H1 (cell line): ENCODE measurements at regions not wholly inside any gene's neighbourhood (a gene's known extent, or its start where the extent isn't known, plus 50 kb on each side); places are given as distances from the start of the nearest gene placed in this dataset.

Experiments used
- CTCF ChIA-PET: fragments of 300-600 bp; sonication (Branson Sonifier 250); formaldehyde crosslinking; loops from one replicate; lab custom pipeline; 2021; ENCODE audit not compliant: partially characterized antibody; lab: Charles Lee
- POLR2A ChIA-PET: fragments of 300-600 bp; sonication (Branson Sonifier 250); formaldehyde crosslinking; loops from one replicate; lab custom pipeline; 2021; ENCODE audit warnings: inconsistent platforms; ENCODE audit not compliant: partially characterized antibody; lab: Charles Lee
- DNase-seq, 2 experiments: peaks; one replicate each; pipeline versions ENCODE4 v3.0.0 to v3.0.0-alpha.2; 2010 to 2022; ENCODE audit warnings: low spot score in 2 of 2, low read depth in 1 of 2, mixed read lengths in 1 of 2
- FAIRE-seq: peaks from 2 replicates; lab custom pipeline; 2011; peaks lifted over from hg19 to GRCh38; lab: Jason Lieb, UNC
- H2AFZ ChIP-seq: 2 replicates; pipeline ENCODE4 v1.8.1; 2012; ENCODE audit warnings: low read length, inconsistent platforms
- H2AK5ac ChIP-seq: 2 replicates; pipeline ENCODE4 v1.6.1; 2013; ENCODE audit warnings: low read depth, low read length
- H2BK120ac ChIP-seq: replicated peaks from 2 replicates; pipeline ENCODE3; 2013; ENCODE audit warnings: low read depth, low read length, inconsistent platforms
- H2BK12ac ChIP-seq: 2 replicates; pipeline ENCODE4 v1.6.1; 2013; ENCODE audit warnings: low read depth, low read length
- H2BK15ac ChIP-seq: 2 replicates; pipeline ENCODE4 v1.6.1; 2013; ENCODE audit warnings: low read length
- H2BK20ac ChIP-seq: 2 replicates; pipeline ENCODE4 v1.6.1; 2013; ENCODE audit warnings: low read length
- H2BK5ac ChIP-seq: 2 replicates; pipeline ENCODE4 v1.6.1; 2013; ENCODE audit warnings: low read depth, low read length
- H3K14ac ChIP-seq: 2 replicates; pipeline ENCODE4 v1.6.1; 2013; ENCODE audit warnings: inconsistent platforms; ENCODE audit not compliant: insufficient read length
- H3K18ac ChIP-seq: 2 replicates; pipeline ENCODE4 v1.6.1; 2013; ENCODE audit warnings: low read length; ENCODE audit errors: extremely low read depth
- H3K23ac ChIP-seq: 2 replicates; pipeline ENCODE4 v1.6.1; 2013; ENCODE audit warnings: inconsistent platforms; ENCODE audit not compliant: insufficient read length
- H3K23me2 ChIP-seq: 2 replicates; pipeline ENCODE4 v1.6.1; 2013; ENCODE audit warnings: low read depth, low read length
- H3K27ac ChIP-seq: 2 replicates; pipeline ENCODE4 v1.6.1; 2011; ENCODE audit warnings: low read depth, low read length, inconsistent platforms
- H3K27me3 ChIP-seq, 4 experiments: replicated peaks in 1 of 4; 1 replicate in 1 of 4; 2 replicates in 3 of 4; pipeline versions ENCODE4 v1.6.1 to v1.8.1; 2011 to 2013; ENCODE audit warnings: low read length in 3 of 4, mild to moderate bottlenecking in 3 of 4, inconsistent platforms in 2 of 4, mixed read lengths in 2 of 4, moderate library complexity in 1 of 4; ENCODE audit not compliant: control insufficient read depth in 3 of 4, insufficient read depth in 3 of 4; ENCODE audit errors: extremely low read depth in 1 of 4
- H3K36me3 ChIP-seq, 4 experiments: 2 replicates each; pipeline versions ENCODE4 v1.6.1 to v1.8.1; 2011 to 2013; ENCODE audit warnings: mild to moderate bottlenecking in 4 of 4, low read length in 3 of 4, moderate library complexity in 2 of 4, control low read depth in 1 of 4, inconsistent platforms in 1 of 4; ENCODE audit not compliant: insufficient read depth in 4 of 4, control insufficient read depth in 2 of 4
- H3K4ac ChIP-seq: replicated peaks from 2 replicates; pipeline ENCODE3; 2013; ENCODE audit warnings: low read length, low read depth, mixed read lengths, inconsistent platforms; ENCODE audit not compliant: insufficient read length
- H3K4me1 ChIP-seq, 4 experiments: replicated peaks in 1 of 4; 1 replicate in 1 of 4; 2 replicates in 3 of 4; pipeline versions ENCODE4 v1.6.1 to v1.8.1; 2011 to 2013; ENCODE audit warnings: low read length in 3 of 4, inconsistent platforms in 2 of 4, mixed read lengths in 1 of 4; ENCODE audit not compliant: insufficient read depth in 4 of 4, control insufficient read depth in 3 of 4
- H3K4me2 ChIP-seq, 2 experiments: 2 replicates each; pipeline versions ENCODE4 v1.6.1 to v1.8.1; 2011 to 2013; ENCODE audit warnings: low read depth in 2 of 2, low read length in 2 of 2, control low read depth in 1 of 2, inconsistent platforms in 1 of 2, mild to moderate bottlenecking in 1 of 2; ENCODE audit not compliant: insufficient read depth in 1 of 2
- H3K4me3 ChIP-seq, 4 experiments: fragments of 200-600, 300-600 bp in 1 of 4; sonication (generic), shearing (Covaris generic), sonication (Bioruptor Twin) in 1 of 4; 2 replicates each; pipeline versions ENCODE4 v1.5.1 to v1.8.1; 2011 to 2016; ENCODE audit warnings: low read length in 4 of 4, low read depth in 3 of 4, control low read depth in 2 of 4, inconsistent platforms in 2 of 4, mild to moderate bottlenecking in 2 of 4, mixed read lengths in 1 of 4, moderate library complexity in 1 of 4; ENCODE audit not compliant: insufficient read depth in 2 of 4; ENCODE audit errors: extremely low read depth in 1 of 4
- H3K56ac ChIP-seq: replicated peaks from 2 replicates; pipeline ENCODE3; 2013; ENCODE audit warnings: low read depth, mild to moderate bottlenecking, mixed read lengths, low read length, inconsistent platforms; ENCODE audit not compliant: insufficient read length
- H3K79me1 ChIP-seq: 2 replicates; pipeline ENCODE4 v1.6.1; 2013; ENCODE audit warnings: low read depth, low read length, control low read depth
- H3K79me2 ChIP-seq, 2 experiments: 2 replicates each; pipeline versions ENCODE4 v1.6.1 to v1.8.1; 2012 to 2013; ENCODE audit warnings: low read length in 2 of 2, mild to moderate bottlenecking in 2 of 2, inconsistent platforms in 1 of 2; ENCODE audit not compliant: insufficient read depth in 2 of 2, control insufficient read depth in 1 of 2
- H3K9ac ChIP-seq, 4 experiments: replicated peaks in 1 of 4; 1 replicate in 1 of 4; 2 replicates in 3 of 4; pipeline versions ENCODE4 v1.6.1 to v1.8.1; 2011 to 2013; ENCODE audit warnings: low read depth in 3 of 4, low read length in 3 of 4, control low read depth in 2 of 4, mild to moderate bottlenecking in 2 of 4, moderate library complexity in 2 of 4, inconsistent platforms in 1 of 4; ENCODE audit errors: extremely low read depth in 1 of 4
- H3K9me3 ChIP-seq, 2 experiments: 2 replicates each; pipeline versions ENCODE4 v1.6.1 to v1.8.1; 2012 to 2013; ENCODE audit warnings: mild to moderate bottlenecking in 2 of 2, moderate library complexity in 2 of 2, control low read depth in 1 of 2, inconsistent platforms in 1 of 2, low read depth in 1 of 2, low read length in 1 of 2, mixed read lengths in 1 of 2; ENCODE audit not compliant: insufficient read depth in 2 of 2
- H4K20me1 ChIP-seq, 2 experiments: replicated peaks in 1 of 2; 2 replicates each; pipeline versions ENCODE3 to v1.8.1; 2011 to 2013; ENCODE audit warnings: inconsistent platforms in 2 of 2, low read length in 2 of 2, mild to moderate bottlenecking in 1 of 2; ENCODE audit not compliant: insufficient read depth in 2 of 2, control insufficient read depth in 1 of 2
- H4K5ac ChIP-seq: 2 replicates; pipeline ENCODE4 v1.6.1; 2013; ENCODE audit warnings: low read length, low read depth, mixed read lengths, inconsistent platforms; ENCODE audit not compliant: insufficient read length
- H4K8ac ChIP-seq: 2 replicates; pipeline ENCODE4 v1.8.0; 2013; ENCODE audit warnings: mild to moderate bottlenecking, moderate library complexity, low read length, inconsistent platforms; ENCODE audit not compliant: insufficient read depth; ENCODE audit errors: extremely low read depth
- H4K91ac ChIP-seq: replicated peaks from 2 replicates; pipeline ENCODE3; 2013; ENCODE audit warnings: low read length, mixed read lengths, inconsistent platforms; ENCODE audit not compliant: insufficient read length
- ATF3 ChIP-seq: IDR thresholded peaks from 2 replicates; pipeline ENCODE4 v1.6.1; 2011; ENCODE audit warnings: low read depth, mild to moderate bottlenecking, low read length; ENCODE audit not compliant: insufficient read depth
- CHD1 ChIP-seq: IDR thresholded peaks from 2 replicates; pipeline ENCODE4 v1.6.1; 2012; ENCODE audit warnings: low read depth, low read length, improper control_type of control experiment
- FOSL1 ChIP-seq: IDR thresholded peaks from 2 replicates; pipeline ENCODE4 v1.6.1; 2011; ENCODE audit warnings: mild to moderate bottlenecking, low read depth, low read length, moderate library complexity; ENCODE audit not compliant: insufficient read depth
- JUND ChIP-seq: IDR thresholded peaks from 2 replicates; pipeline ENCODE4 v1.6.1; 2011; ENCODE audit warnings: mild to moderate bottlenecking, improper control_type of control experiment, low read length
- MAFK ChIP-seq: IDR thresholded peaks from 2 replicates; pipeline ENCODE4 v1.6.1; 2012; ENCODE audit warnings: low read depth, mild to moderate bottlenecking, improper control_type of control experiment, low read length
- MAX ChIP-seq: IDR thresholded peaks from 2 replicates; pipeline ENCODE4 v1.6.1; 2012; ENCODE audit warnings: inconsistent platforms
- NANOG ChIP-seq: IDR thresholded peaks from 2 replicates; pipeline ENCODE4 v1.6.1; 2011; ENCODE audit warnings: low read length, low read depth, mild to moderate bottlenecking, inconsistent platforms; ENCODE audit not compliant: insufficient read depth, poor library complexity, severe bottlenecking
- SIX5 ChIP-seq: IDR thresholded peaks from 2 replicates; pipeline ENCODE4 v1.6.1; 2011; ENCODE audit warnings: mild to moderate bottlenecking, low read depth, low read length
- SP2 ChIP-seq: IDR thresholded peaks from 2 replicates; pipeline ENCODE4 v1.6.1; 2012; ENCODE audit warnings: mild to moderate bottlenecking, low read length, inconsistent platforms
- SP4 ChIP-seq: IDR thresholded peaks from 2 replicates; pipeline ENCODE4 v1.6.1; 2012; ENCODE audit warnings: low read length, inconsistent platforms
- TAF1 ChIP-seq: IDR thresholded peaks from 2 replicates; pipeline ENCODE4 v1.6.1; 2011; ENCODE audit warnings: mild to moderate bottlenecking, low read depth, low read length
- TEAD4 ChIP-seq: IDR thresholded peaks from 2 replicates; pipeline ENCODE4 v1.6.1; 2012; ENCODE audit warnings: low read depth, low read length, inconsistent platforms, mixed read lengths
- ZNF274 ChIP-seq: IDR thresholded peaks from 2 replicates; pipeline ENCODE4 v1.7.0; 2012; ENCODE audit warnings: low read length, borderline replicate concordance; ENCODE audit errors: extremely low read depth
- WGBS, 2 experiments: shearing (Covaris generic) in 1 of 2; methylation state at CpG; one replicate each; pipeline versions ENCODE4 v1.1.6 to v1.1.7; 2013 to 2015; ENCODE audit warnings: low lambda C conversion rate in 2 of 2, mixed read lengths in 2 of 2, inconsistent platforms in 1 of 2, low coverage in 1 of 2, missing lambda C conversion rate in 1 of 2; ENCODE audit not compliant: insufficient replicate concordance in 2 of 2, insufficient coverage in 1 of 2, insufficient read length in 1 of 2; ENCODE audit errors: extremely low coverage in 1 of 2, missing lambda C conversion rate in 1 of 2; 5-methylcytosine and 5-hydroxymethylcytosine counted together

- FAIRE-seq (no peak), DNase-seq (no peak)
- no peak overlapping the region for H3K4ac ChIP-seq
- H2BK120ac ChIP-seq = no peak overlapping the region
- no peak overlapping the region for H3K18ac ChIP-seq
- 0 out of 2 replicates have a peak, but pooled peaks cover 3% of the 10 kb centered on the region for H3K23me2 ChIP-seq
- H3K36me3 ChIP-seq = no peaks in the 10 kb centered on the region
- H3K23ac ChIP-seq = no peak overlapping the region
- H3K4me2 ChIP-seq = no peak overlapping the region
- H2BK20ac ChIP-seq = no peak overlapping the region
- no peaks in the 10 kb centered on the region for H3K27me3 ChIP-seq
- TF ChIP-seq MAFK = no peak
- no peak for TF ChIP-seq ZNF274
- TF ChIP-seq ATF3 = no peak
- TF ChIP-seq SP2 = no peak
- no peak for TF ChIP-seq TAF1
- no peak for TF ChIP-seq FOSL1
- no peak for TF ChIP-seq SP4
- TF ChIP-seq JUND = no peak
- TF ChIP-seq NANOG = no peak
- no peak for TF ChIP-seq TEAD4
- no peak for TF ChIP-seq CHD1
- no peak for TF ChIP-seq SIX5
- no peak for TF ChIP-seq MAX
- H2BK5ac ChIP-seq = no peak overlapping the region
- no peaks in the 10 kb centered on the region for H4K20me1 ChIP-seq
- no peak overlapping the region for H4K5ac ChIP-seq
- H4K91ac ChIP-seq = no peak overlapping the region
- H3K9ac ChIP-seq = no peak overlapping the region
- H3K4me3 ChIP-seq = no peak overlapping the region
- CTCF ChIA-PET = no interaction called here
- H2AFZ ChIP-seq = no peak overlapping the region
- H3K14ac ChIP-seq = no peak overlapping the region
- H2BK15ac ChIP-seq = no peak overlapping the region
- 92% methylated on average over 6 of the region's 6 CpGs; no CpG with 5 or more reads in 1 of the 2 experiments for WGBS, 2 experiments
- H3K79me2 ChIP-seq = no peaks in the 10 kb centered on the region
- H2AK5ac ChIP-seq = no peak overlapping the region
- no peak overlapping the region for H4K8ac ChIP-seq
- no peak overlapping the region for H3K27ac ChIP-seq
- H3K9me3 ChIP-seq = no peaks in the 10 kb centered on the region; a peak in 1 of 4 replicates
- H2BK12ac ChIP-seq = no peak overlapping the region
- POLR2A ChIA-PET = interaction anchor here (0.7 kb wide), 1 partner anchor 311 kb away, joined by 3 read pairs; the partner anchor contains the start of gene NUTM1
- H3K56ac ChIP-seq = no peak overlapping the region
- no peaks in the 10 kb centered on the region for H3K79me1 ChIP-seq
- peaks cover 0 to 7% (median 2%) of the 10 kb centered on the region in 4 experiments; a peak in 3 of 7 replicates for H3K4me1 ChIP-seq
Observed at GRCh38 chr15:34654625-34655024, 71.2 kb upstream of the GOLGA8B start.
